ENCODE measurements at regions not wholly inside any gene's neighbourhood (a gene's known extent, or its start where the extent isn't known, plus 50 kb on each side); places are given as distances from the start of the nearest gene placed in this dataset.

- DNase-seq (no peak), FAIRE-seq (no peak), ATAC-seq (no peak)
- intact Hi-C loops (cut with DNase I) = no loop called here
- no peaks in the 10 kb centered on the region for H3K4me1 ChIP-seq
- TF ChIP-seq CTCF (IDR thresholded peaks at IDR 0.05) = no peak
- no peak overlapping the region for H3K4me3 ChIP-seq
- no peaks in the 10 kb centered on the region for H3K27me3 ChIP-seq
- no peak overlapping the region for H3K27ac ChIP-seq
- H3K36me3 ChIP-seq = no peaks in the 10 kb centered on the region
- WGBS, 2 donors = 84 to 90% methylated on average over 3 of the region's 3 CpGs
- H3K9me3 ChIP-seq = no peaks in the 10 kb centered on the region
Observed at GRCh38 chr3:74550686-74551085, 63.8 kb downstream of the CNTN3 start.

GRCh38 chr3:74546426-74546825, 68.0 kb downstream of the CNTN3 start:
- H3K27me3 ChIP-seq = no peaks in the 10 kb centered on the region
- no peak for TF ChIP-seq CTCF (IDR thresholded peaks at IDR 0.05)
- no peaks in the 10 kb centered on the region for H3K4me1 ChIP-seq
- ATAC-seq = no peak
- DNase-seq = no peak
- no peaks in the 10 kb centered on the region for H3K36me3 ChIP-seq
- H3K9me3 ChIP-seq = no peaks in the 10 kb centered on the region
- FAIRE-seq = no peak
- intact Hi-C loops (cut with DNase I) = no loop called here
- WGBS, 2 donors = 47 to 61% methylated on average over 4 of the region's 4 CpGs
- H3K27ac ChIP-seq = no peak overlapping the region
- H3K4me3 ChIP-seq = no peak overlapping the region

- H3K36me3 ChIP-seq = no peaks in the 10 kb centered on the region
- H3K4me3 ChIP-seq = no peak overlapping the region
- no peaks in the 10 kb centered on the region for H3K4me1 ChIP-seq
- H3K27me3 ChIP-seq = no peaks in the 10 kb centered on the region
- FAIRE-seq (no peak), ATAC-seq (no peak), DNase-seq (no peak)
- no peaks in the 10 kb centered on the region for H3K9me3 ChIP-seq
- 88 to 93% methylated on average over 2 of the region's 2 CpGs for WGBS, 2 donors
- TF ChIP-seq CTCF (IDR thresholded peaks at IDR 0.05) = no peak
- no peak overlapping the region for H3K27ac ChIP-seq
- intact Hi-C loops (cut with DNase I) = no loop called here
Observed at GRCh38 chr3:74542441-74542840, 72.0 kb downstream of the CNTN3 start.

- DNase-seq (no peak), FAIRE-seq (no peak), ATAC-seq (no peak)
- H3K4me3 ChIP-seq = no peak overlapping the region
- 68% methylated on average over 3 of the region's 3 CpGs for WGBS, 2 donors
- H3K27ac ChIP-seq = no peak overlapping the region
- no peaks in the 10 kb centered on the region for H3K9me3 ChIP-seq
- intact Hi-C loops (cut with DNase I) = no loop called here
- no peaks in the 10 kb centered on the region for H3K36me3 ChIP-seq
- H3K4me1 ChIP-seq = no peaks in the 10 kb centered on the region
- TF ChIP-seq CTCF (IDR thresholded peaks at IDR 0.05) = no peak
- no peaks in the 10 kb centered on the region for H3K27me3 ChIP-seq
Observed at GRCh38 chr3:74539876-74540275, 74.6 kb downstream of the CNTN3 start.

GRCh38 chr3:74538669-74539068, 75.8 kb downstream of the CNTN3 start:
- Histone ChIP-seq H3K27me3 (no peaks in the 10 kb centered on the region), H3K9me3 (no peaks in the 10 kb centered on the region), H3K4me1 (no peaks in the 10 kb centered on the region), H3K36me3 (no peaks in the 10 kb centered on the region), H3K27ac (no peak overlapping the region), H3K4me3 (no peak overlapping the region)
- DNase-seq (no peak), FAIRE-seq (no peak), ATAC-seq (no peak)
- intact Hi-C loops (cut with DNase I) = no loop called here
- TF ChIP-seq CTCF (IDR thresholded peaks at IDR 0.05) = no peak
- WGBS, 2 donors = 25 to 45% methylated on average over 1 of the region's 1 CpG

Data from pancreas (tissue), 10 donors.